ENCODE measurements at regions not wholly inside any gene's neighbourhood (a gene's known extent, or its start where the extent isn't known, plus 50 kb on each side); places are given as distances from the start of the nearest gene placed in this dataset.
A peak's percentile ranks its signal among the peaks of the same experiment; 100 is the strongest.

GRCh38 chr3:177978946-177979345 lies 557.3 kb upstream of the KCNMB2 start:
- H3K27me3 ChIP-seq (ENCODE audit: control insufficient read depth, insufficient read depth, low read length): no peaks in the 10 kb centered on the region
- no peak overlapping the region for H3K27ac ChIP-seq
- no peak overlapping the region for H3K9ac ChIP-seq
- H3K4me2 ChIP-seq (ENCODE audit: low read length): no peak overlapping the region
- no peaks in the 10 kb centered on the region for H3K9me3 ChIP-seq (ENCODE audit: control insufficient read depth, low read length)
- H2AFZ ChIP-seq: no peak overlapping the region
- no peaks in the 10 kb centered on the region for H3K79me2 ChIP-seq
- TF ChIP-seq CTCF (IDR thresholded peaks at IDR 0.05): no peak
- H3K36me3 ChIP-seq (ENCODE audit: control insufficient read depth, insufficient read depth, low read length): no peaks in the 10 kb centered on the region
- H3K4me3 ChIP-seq (ENCODE audit: low read depth, low read length): no peak overlapping the region
- H3K4me1 ChIP-seq: no peaks in the 10 kb centered on the region

GRCh38 chr3:177979703-177980102 lies 556.5 kb upstream of the KCNMB2 start:
- no peak overlapping the region for H3K4me2 ChIP-seq (ENCODE audit: low read length)
- no peaks in the 10 kb centered on the region for H3K36me3 ChIP-seq (ENCODE audit: control insufficient read depth, insufficient read depth, low read length)
- H3K79me2 ChIP-seq: no peaks in the 10 kb centered on the region
- no peaks in the 10 kb centered on the region for H3K9me3 ChIP-seq (ENCODE audit: control insufficient read depth, low read length)
- no peak overlapping the region for H2AFZ ChIP-seq
- no peaks in the 10 kb centered on the region for H3K4me1 ChIP-seq
- H3K9ac ChIP-seq: no peak overlapping the region
- H3K27me3 ChIP-seq (ENCODE audit: control insufficient read depth, insufficient read depth, low read length): no peaks in the 10 kb centered on the region
- H3K27ac ChIP-seq: no peak overlapping the region
- no peak overlapping the region for H3K4me3 ChIP-seq (ENCODE audit: low read depth, low read length)
- TF ChIP-seq CTCF (IDR thresholded peaks at IDR 0.05): no peak

DNA sequence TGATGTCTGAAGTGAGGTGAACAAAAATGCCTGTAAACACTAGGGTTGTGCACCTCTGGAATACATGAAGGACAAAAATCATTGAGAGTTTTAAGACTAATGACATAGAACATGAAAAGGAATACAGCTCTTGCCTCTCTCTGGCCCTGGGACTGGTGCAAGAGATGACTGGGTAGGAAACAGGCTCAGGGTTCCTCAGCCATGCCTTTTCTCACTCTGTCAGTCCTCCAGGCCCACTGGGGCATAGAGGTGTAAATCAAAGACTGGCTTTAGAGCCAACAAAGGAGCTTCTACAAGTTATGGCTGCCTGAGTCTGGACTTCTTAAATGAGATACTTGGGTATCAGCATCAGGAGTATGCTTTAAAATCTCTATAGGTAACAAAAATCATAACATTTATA lies 554.7 kb upstream of the KCNMB2 start:
- Histone ChIP-seq H3K4me2 (ENCODE audit: low read length) (no peak overlapping the region), H3K9ac (no peak overlapping the region), H3K36me3 (ENCODE audit: control insufficient read depth, insufficient read depth, low read length) (no peaks in the 10 kb centered on the region), H3K27me3 (ENCODE audit: control insufficient read depth, insufficient read depth, low read length) (no peaks in the 10 kb centered on the region), H3K9me3 (ENCODE audit: control insufficient read depth, low read length) (no peaks in the 10 kb centered on the region), H3K4me1 (no peaks in the 10 kb centered on the region), H3K79me2 (no peaks in the 10 kb centered on the region), H3K27ac (no peak overlapping the region), H2AFZ (peak overlapping the region; percentile 25), H3K4me3 (ENCODE audit: low read depth, low read length) (no peak overlapping the region)
- no peak for TF ChIP-seq CTCF (IDR thresholded peaks at IDR 0.05)

DNA sequence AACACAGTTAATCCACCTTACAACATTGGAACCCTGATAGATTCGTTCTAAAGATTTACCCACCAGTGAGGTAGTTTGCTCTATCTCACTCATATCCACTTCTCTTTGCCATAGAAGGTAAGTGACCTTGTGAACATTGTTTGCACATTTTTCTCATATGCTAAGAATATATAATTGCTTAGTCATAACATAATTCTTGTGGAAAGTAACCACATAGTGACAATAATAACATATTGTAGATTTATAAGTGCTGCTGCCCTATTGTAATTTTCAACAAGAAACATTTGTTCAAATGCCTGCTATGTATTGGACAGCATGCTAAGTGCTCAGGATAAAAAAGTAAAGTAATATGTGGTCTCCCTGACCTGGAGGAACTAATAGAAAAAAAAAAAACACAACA lies 554.2 kb upstream of the KCNMB2 start:
- H3K9me3 ChIP-seq (ENCODE audit: control insufficient read depth, low read length): no peaks in the 10 kb centered on the region
- H3K9ac ChIP-seq: no peak overlapping the region
- H3K27ac ChIP-seq: no peak overlapping the region
- no peaks in the 10 kb centered on the region for H3K4me1 ChIP-seq
- H3K27me3 ChIP-seq (ENCODE audit: control insufficient read depth, insufficient read depth, low read length): no peaks in the 10 kb centered on the region
- H2AFZ ChIP-seq: no peak overlapping the region
- H3K36me3 ChIP-seq (ENCODE audit: control insufficient read depth, insufficient read depth, low read length): no peaks in the 10 kb centered on the region
- H3K79me2 ChIP-seq: no peaks in the 10 kb centered on the region
- no peak for TF ChIP-seq CTCF (IDR thresholded peaks at IDR 0.05)
- no peak overlapping the region for H3K4me3 ChIP-seq (ENCODE audit: low read depth, low read length)
- H3K4me2 ChIP-seq (ENCODE audit: low read length): no peak overlapping the region

DNA sequence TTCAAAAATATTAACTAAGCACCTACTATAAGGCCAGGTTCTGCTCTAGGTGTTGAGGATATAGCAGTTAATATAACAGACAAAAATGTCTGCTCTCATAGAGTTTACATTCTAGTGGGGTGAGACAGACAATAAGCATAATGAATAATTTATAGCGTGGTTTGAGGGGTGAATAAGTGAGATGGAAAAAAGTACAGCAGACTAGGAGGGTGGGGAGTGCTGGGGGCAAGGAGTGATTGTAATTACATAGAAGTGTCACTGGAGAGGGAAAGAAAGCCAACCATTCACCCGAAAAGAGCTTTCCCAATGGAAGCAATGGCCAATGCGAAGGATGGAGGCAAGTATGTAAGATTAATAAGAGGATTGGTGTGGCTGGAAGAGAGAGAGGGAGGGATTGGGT lies 552.9 kb upstream of the KCNMB2 start:
- Histone ChIP-seq H3K9me3 (ENCODE audit: control insufficient read depth, low read length) (no peaks in the 10 kb centered on the region), H3K4me3 (ENCODE audit: low read depth, low read length) (no peak overlapping the region), H3K27ac (no peak overlapping the region), H3K79me2 (no peaks in the 10 kb centered on the region), H3K9ac (no peak overlapping the region), H2AFZ (no peak overlapping the region), H3K27me3 (ENCODE audit: control insufficient read depth, insufficient read depth, low read length) (no peaks in the 10 kb centered on the region), H3K36me3 (ENCODE audit: control insufficient read depth, insufficient read depth, low read length) (no peaks in the 10 kb centered on the region), H3K4me2 (ENCODE audit: low read length) (no peak overlapping the region), H3K4me1 (no peaks in the 10 kb centered on the region)
- TF ChIP-seq CTCF (IDR thresholded peaks at IDR 0.05): no peak
